GM12878 (cell line): ENCODE measurements at regions not wholly inside any gene's neighbourhood (a gene's known extent, or its start where the extent isn't known, plus 50 kb on each side); places are given as distances from the start of the nearest gene placed in this dataset.

Experiments used
- FOXM1 ChIP-seq: IDR thresholded peaks from 2 replicates; pipeline ENCODE4 v1.6.1; 2012; ENCODE audit warnings: low read depth, mild to moderate bottlenecking, inconsistent platforms, low read length, moderate library complexity
- GABPA ChIP-seq: IDR thresholded peaks from 2 replicates; pipeline ENCODE4 v1.6.1; 2014; ENCODE audit warnings: antibody characterized with exemption, low read depth, mild to moderate bottlenecking, inconsistent platforms
- RCOR1 ChIP-seq: conservative IDR thresholded peaks from 2 replicates; pipeline ENCODE4 v1.6.1; 2012; ENCODE audit warnings: low read depth, low read length, improper control_type of control experiment

- TF ChIP-seq FOXM1 (no peak), GABPA (no peak), RCOR1 (no peak)
Observed at GRCh38 chr1:38246955-38247952, 200.7 kb upstream of the POU3F1 start.
